ENCODE measurements at regions not wholly inside any gene's neighbourhood (a gene's known extent, or its start where the extent isn't known, plus 50 kb on each side); places are given as distances from the start of the nearest gene placed in this dataset.

- no peak for TF ChIP-seq POLR2A (IDR thresholded peaks at IDR 0.05)
- no peak for TF ChIP-seq CTCF (IDR thresholded peaks at IDR 0.05)
Observed at GRCh38 chr4:8737601-8738279, 133.9 kb downstream of the HMX1 start.
